GM12874 (cell line): ENCODE measurements at regions not wholly inside any gene's neighbourhood (a gene's known extent, or its start where the extent isn't known, plus 50 kb on each side); places are given as distances from the start of the nearest gene placed in this dataset.

Experiments used
- TF ChIP-seq, protein P1 (sequence below): IDR thresholded peaks from 2 replicates; pipeline ENCODE4 v1.5.1; 2011; ENCODE audit warnings: low read depth, mild to moderate bottlenecking, control low read depth, low read length, moderate library complexity; ENCODE audit not compliant: insufficient read depth

DNA sequence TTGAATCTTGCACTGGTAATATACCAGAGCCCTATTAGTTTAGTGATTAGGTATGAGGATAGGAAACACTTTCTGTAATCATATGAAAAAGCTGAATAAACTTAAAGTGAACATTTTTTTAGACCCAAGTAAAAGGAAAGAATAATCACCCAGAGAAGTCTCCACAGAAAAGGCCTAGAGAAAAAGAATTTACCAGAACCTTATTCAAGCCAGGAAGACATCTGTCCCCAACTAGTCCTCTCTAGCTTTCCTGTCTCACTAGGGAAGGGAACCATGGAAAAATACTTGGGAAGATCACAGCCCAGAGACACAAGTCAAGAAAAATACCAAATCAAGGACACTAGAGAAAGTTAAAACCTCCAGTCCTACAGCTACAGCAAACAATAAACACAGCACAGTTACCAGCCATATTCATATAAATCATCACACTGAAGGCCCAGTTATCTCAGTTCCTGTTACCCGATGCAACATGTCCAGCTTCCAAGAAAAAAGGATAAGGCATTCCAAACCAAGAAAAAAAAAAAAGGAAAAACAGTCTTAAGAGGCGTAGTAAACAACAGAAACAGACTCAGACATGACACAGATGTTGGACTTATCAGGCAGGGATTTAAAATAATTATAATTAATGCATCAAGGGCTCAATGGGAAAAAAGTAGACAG, 461.5 kb downstream of the IRS1 start:
- TF ChIP-seq, protein P1, sequence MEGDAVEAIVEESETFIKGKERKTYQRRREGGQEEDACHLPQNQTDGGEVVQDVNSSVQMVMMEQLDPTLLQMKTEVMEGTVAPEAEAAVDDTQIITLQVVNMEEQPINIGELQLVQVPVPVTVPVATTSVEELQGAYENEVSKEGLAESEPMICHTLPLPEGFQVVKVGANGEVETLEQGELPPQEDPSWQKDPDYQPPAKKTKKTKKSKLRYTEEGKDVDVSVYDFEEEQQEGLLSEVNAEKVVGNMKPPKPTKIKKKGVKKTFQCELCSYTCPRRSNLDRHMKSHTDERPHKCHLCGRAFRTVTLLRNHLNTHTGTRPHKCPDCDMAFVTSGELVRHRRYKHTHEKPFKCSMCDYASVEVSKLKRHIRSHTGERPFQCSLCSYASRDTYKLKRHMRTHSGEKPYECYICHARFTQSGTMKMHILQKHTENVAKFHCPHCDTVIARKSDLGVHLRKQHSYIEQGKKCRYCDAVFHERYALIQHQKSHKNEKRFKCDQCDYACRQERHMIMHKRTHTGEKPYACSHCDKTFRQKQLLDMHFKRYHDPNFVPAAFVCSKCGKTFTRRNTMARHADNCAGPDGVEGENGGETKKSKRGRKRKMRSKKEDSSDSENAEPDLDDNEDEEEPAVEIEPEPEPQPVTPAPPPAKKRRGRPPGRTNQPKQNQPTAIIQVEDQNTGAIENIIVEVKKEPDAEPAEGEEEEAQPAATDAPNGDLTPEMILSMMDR = no peak

DNA sequence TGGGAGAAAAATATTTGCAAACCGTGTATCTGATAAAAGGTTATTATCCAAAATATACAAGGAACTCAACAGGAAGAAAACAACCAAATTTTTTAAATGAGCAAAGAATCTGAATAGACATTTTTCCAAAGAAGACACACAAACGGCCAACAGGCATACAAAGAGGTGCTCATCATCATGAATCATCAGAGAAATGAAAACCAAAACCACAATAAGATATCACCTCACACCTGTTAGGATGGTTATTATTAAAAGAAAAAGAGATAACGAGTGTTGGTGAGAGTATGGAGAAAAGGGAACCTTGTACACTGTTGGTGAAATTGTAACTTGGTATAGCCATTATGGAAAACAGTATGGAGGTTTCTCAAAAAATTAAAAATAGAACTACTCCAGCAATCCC, 463.3 kb downstream of the IRS1 start:
- TF ChIP-seq, protein P1 = no peak

DNA sequence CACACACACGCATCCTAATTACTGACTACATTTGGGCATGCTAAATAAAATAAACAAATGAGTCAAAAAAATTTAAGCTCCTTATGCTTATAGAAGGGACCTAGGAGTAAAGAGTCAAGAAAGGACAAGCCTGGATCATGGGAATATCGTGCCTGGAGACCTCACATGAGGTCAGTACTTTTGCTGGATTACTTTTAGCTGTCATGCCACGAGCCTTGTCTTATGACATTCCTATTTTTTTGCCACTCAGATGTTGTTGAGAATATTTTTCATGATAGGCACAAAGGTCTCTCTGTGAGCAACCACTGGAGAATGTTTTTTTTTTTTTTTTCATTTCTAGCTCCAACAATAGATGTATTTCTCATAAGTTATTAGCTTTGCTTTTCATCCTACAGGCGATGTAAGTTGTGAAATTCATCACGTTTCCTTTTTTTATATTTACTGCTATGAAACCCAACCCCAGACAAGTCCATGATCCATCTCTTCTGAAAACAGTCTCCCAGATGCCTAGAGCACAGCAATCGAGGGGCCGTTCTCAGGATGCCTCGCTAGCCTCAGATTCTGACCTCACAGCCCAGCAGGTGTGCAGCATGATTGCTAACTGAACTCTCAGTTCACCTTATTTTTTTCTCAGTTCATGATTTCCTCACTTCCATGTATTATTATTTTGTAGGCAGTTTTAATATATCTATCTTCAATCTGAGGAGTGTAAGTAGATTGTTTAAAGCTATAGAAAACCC, 464.5 kb downstream of the IRS1 start:
- TF ChIP-seq, protein P1 = no peak

DNA sequence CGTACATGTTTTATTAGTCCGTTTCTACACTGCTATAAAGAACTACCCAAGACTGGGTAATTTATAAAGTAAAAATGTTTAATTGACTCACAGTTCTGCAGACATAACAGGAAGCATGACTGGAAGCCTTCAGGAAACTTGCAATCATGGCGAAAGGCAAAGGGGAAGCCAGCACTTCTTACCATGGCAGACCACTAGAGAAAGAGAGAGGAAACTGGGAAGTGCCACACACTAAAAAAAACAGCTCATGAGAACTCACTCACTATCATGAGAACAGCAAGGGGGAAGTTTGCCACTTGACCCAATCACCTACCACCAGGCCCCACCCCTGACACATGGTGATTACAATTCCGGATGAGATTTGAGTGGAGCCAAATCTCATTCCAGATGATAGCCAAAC, 466.2 kb downstream of the IRS1 start:
- TF ChIP-seq, protein P1 = no peak

DNA sequence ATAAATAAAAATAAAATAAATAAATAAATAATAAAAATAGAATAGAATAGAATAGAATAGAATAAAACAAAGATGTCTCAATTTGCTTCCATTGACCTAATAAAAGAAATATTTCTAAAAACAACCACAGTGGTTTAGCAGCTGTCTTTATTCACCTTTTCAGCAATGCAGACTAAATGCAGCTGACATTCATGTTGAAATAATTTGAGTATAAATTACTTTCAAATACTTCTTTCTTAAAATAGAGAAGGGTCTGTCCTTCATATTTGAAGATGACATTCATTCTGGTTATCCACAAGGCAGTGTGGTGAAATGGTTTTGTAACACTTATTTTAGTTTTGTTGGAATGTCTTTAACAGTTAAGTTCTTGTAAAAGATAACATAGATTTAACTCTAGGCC, 469.4 kb downstream of the IRS1 start:
- TF ChIP-seq, protein P1 = no peak

DNA sequence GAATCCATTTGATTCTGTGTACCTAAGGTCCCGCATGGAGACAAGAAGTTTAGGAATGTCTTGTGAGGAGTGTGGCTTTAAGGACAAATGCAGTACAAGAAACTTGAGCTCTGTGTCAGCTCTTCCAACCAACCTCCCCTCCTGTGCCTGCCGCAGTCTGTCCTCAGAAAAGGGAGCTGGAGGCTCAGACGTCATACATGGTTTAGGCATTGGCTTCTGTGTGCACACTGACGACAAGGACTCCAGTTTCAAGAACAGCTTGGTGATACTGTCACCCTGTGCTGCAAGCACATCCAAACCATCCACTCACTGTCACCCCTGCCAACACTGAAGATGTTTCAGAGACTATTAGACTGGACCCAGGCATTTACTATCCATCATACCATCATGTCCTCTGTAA, 470.4 kb downstream of the IRS1 start:
- TF ChIP-seq, protein P1 = no peak

DNA sequence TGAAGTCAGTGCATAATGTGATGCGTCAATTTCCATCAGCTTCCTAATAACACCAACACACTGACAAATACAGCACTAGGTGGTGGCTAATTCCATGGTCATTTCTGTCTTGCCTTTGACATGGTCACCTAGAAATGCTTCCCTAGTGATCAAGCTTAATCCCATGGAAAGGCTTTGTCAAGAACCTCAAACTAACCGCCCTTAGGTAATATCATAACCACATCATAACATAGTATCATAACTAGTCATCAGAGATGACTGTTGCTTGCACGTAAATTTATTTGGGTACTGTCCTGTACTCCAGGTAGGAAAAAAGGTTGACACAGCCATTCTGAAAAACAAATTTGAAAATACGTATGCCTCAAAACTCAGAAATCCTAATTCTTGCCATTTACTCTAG, 471.8 kb downstream of the IRS1 start:
- TF ChIP-seq, protein P1 = no peak
